OCI-LY1 (cell line): ENCODE measurements at regions not wholly inside any gene's neighbourhood (a gene's known extent, or its start where the extent isn't known, plus 50 kb on each side); places are given as distances from the start of the nearest gene placed in this dataset.

Experiments used
- H2AFZ ChIP-seq: fragments of 200-600 bp; sonication (generic), shearing (Covaris generic); 2 replicates; pipeline ENCODE4 v1.6.0; 2014; ENCODE audit warnings: antibody characterized with exemption, mild to moderate bottlenecking, low read length
- H3F3A ChIP-seq: fragments of 200-600 bp; sonication (generic), shearing (Covaris generic); 2 replicates; pipeline ENCODE4 v1.6.0; 2014; ENCODE audit warnings: mild to moderate bottlenecking, antibody characterized with exemption, low read length, moderate library complexity; ENCODE audit not compliant: insufficient read depth
- H3K27ac ChIP-seq: fragments of 200-600 bp; sonication (generic); 2 replicates; pipeline ENCODE4 v1.5.1; 2014; ENCODE audit warnings: low read length, mixed run types, mild to moderate bottlenecking, low read depth; ENCODE audit not compliant: poor library complexity, severe bottlenecking
- H3K27me3 ChIP-seq: fragments of 200-600 bp; sonication (generic); 2 replicates; pipeline ENCODE4 v1.6.0; 2014; ENCODE audit warnings: antibody characterized with exemption, mild to moderate bottlenecking, low read length, moderate library complexity; ENCODE audit not compliant: insufficient read depth
- H3K36me3 ChIP-seq: fragments of 200-600 bp; sonication (generic); 2 replicates; pipeline ENCODE4 v1.6.1; 2014; ENCODE audit warnings: mild to moderate bottlenecking, antibody characterized with exemption, low read length, moderate library complexity, mixed read lengths; ENCODE audit not compliant: insufficient read depth
- H3K4me1 ChIP-seq: fragments of 200-600 bp; sonication (generic); 2 replicates; pipeline ENCODE4 v1.5.1; 2014; ENCODE audit warnings: mild to moderate bottlenecking, low read length, moderate library complexity; ENCODE audit not compliant: insufficient read depth, severe bottlenecking
- H3K4me2 ChIP-seq: fragments of 200-600 bp; sonication (generic), shearing (Covaris generic); 2 replicates; pipeline ENCODE4 v1.6.1; 2014; ENCODE audit warnings: low read length
- H3K4me3 ChIP-seq: fragments of 200-600 bp; sonication (generic); 2 replicates; pipeline ENCODE4 v1.5.1; 2014; ENCODE audit warnings: low read length, low read depth, mild to moderate bottlenecking, mixed read lengths; ENCODE audit not compliant: poor library complexity, severe bottlenecking
- H3K79me2 ChIP-seq: fragments of 200-600 bp; shearing (Covaris generic); 2 replicates; pipeline ENCODE4 v1.6.1; 2016; ENCODE audit warnings: mixed run types, low read length, mixed read lengths; ENCODE audit not compliant: insufficient read depth
- H3K9ac ChIP-seq: fragments of 200-600 bp; sonication (generic), shearing (Covaris generic); 2 replicates; pipeline ENCODE4 v1.6.1; 2014; ENCODE audit warnings: mild to moderate bottlenecking, low read length, mixed read lengths
- H3K9me2 ChIP-seq: fragments of 200-600 bp; sonication (generic), shearing (Covaris generic); 2 replicates; pipeline ENCODE4 v1.6.1; 2014; ENCODE audit warnings: low read depth, mild to moderate bottlenecking, low read length, mixed read lengths
- H3K9me3 ChIP-seq: fragments of 200-600 bp; shearing (Covaris generic); 2 replicates; pipeline ENCODE4 v1.6.1; 2014; ENCODE audit warnings: low read length, mixed read lengths
- H4K20me1 ChIP-seq: fragments of 200-600 bp; sonication (generic), shearing (Covaris generic); 2 replicates; pipeline ENCODE4 v1.6.0; 2016; ENCODE audit warnings: mild to moderate bottlenecking, low read length; ENCODE audit not compliant: insufficient read depth
- EZH2 ChIP-seq: fragments of 200-600 bp; sonication (generic), shearing (Covaris generic); IDR thresholded peaks from 2 replicates; pipeline ENCODE4 v1.8.0; 2017; ENCODE audit warnings: borderline replicate concordance, mixed run types, mild to moderate bottlenecking, antibody characterized with exemption, low read length, moderate library complexity, mixed read lengths
- TF ChIP-seq, protein P1 (sequence below): fragments of 200-600 bp; sonication (generic), shearing (Covaris generic); IDR thresholded peaks from 2 replicates; pipeline ENCODE4 v1.5.1; 2017; ENCODE audit warnings: mild to moderate bottlenecking, antibody characterized with exemption, low read length, moderate library complexity, mixed read lengths

GRCh38 chr1:104574620-104575019 is 824.9 kb downstream of the AMY1C start:
- no peaks in the 10 kb centered on the region for H3K9me2 ChIP-seq
- H3K4me2 ChIP-seq: no peak overlapping the region
- no peaks in the 10 kb centered on the region for H3F3A ChIP-seq
- no peaks in the 10 kb centered on the region for H3K4me1 ChIP-seq
- no peak overlapping the region for H3K9ac ChIP-seq
- H3K27ac ChIP-seq: no peak overlapping the region
- H4K20me1 ChIP-seq: no peaks in the 10 kb centered on the region
- TF ChIP-seq, protein P1, sequence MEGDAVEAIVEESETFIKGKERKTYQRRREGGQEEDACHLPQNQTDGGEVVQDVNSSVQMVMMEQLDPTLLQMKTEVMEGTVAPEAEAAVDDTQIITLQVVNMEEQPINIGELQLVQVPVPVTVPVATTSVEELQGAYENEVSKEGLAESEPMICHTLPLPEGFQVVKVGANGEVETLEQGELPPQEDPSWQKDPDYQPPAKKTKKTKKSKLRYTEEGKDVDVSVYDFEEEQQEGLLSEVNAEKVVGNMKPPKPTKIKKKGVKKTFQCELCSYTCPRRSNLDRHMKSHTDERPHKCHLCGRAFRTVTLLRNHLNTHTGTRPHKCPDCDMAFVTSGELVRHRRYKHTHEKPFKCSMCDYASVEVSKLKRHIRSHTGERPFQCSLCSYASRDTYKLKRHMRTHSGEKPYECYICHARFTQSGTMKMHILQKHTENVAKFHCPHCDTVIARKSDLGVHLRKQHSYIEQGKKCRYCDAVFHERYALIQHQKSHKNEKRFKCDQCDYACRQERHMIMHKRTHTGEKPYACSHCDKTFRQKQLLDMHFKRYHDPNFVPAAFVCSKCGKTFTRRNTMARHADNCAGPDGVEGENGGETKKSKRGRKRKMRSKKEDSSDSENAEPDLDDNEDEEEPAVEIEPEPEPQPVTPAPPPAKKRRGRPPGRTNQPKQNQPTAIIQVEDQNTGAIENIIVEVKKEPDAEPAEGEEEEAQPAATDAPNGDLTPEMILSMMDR: no peak
- no peak for TF ChIP-seq EZH2
- no peak overlapping the region for H3K4me3 ChIP-seq
- H3K79me2 ChIP-seq: no peaks in the 10 kb centered on the region
- H3K9me3 ChIP-seq: no peaks in the 10 kb centered on the region
- no peak overlapping the region for H2AFZ ChIP-seq
- no peaks in the 10 kb centered on the region for H3K36me3 ChIP-seq
- H3K27me3 ChIP-seq: no peaks in the 10 kb centered on the region

- H3K4me3 ChIP-seq: no peak overlapping the region
- H3K79me2 ChIP-seq: no peaks in the 10 kb centered on the region
- no peaks in the 10 kb centered on the region for H3K9me3 ChIP-seq
- no peaks in the 10 kb centered on the region for H3K9me2 ChIP-seq
- peaks cover 4% of the 10 kb centered on the region; the same call in 1 of the 2 replicates for H3K36me3 ChIP-seq
- H4K20me1 ChIP-seq: no peaks in the 10 kb centered on the region
- TF ChIP-seq EZH2: no peak
- TF ChIP-seq, protein P1: no peak
- H3K9ac ChIP-seq: no peak overlapping the region
- no peaks in the 10 kb centered on the region for H3F3A ChIP-seq
- H3K27me3 ChIP-seq: no peaks in the 10 kb centered on the region
- H2AFZ ChIP-seq: peak overlapping the region; percentile 99
- peaks cover 18% of the 10 kb centered on the region for H3K4me1 ChIP-seq
- H3K4me2 ChIP-seq: peak overlapping the region; percentile 3; the same call in 1 of the 2 replicates
- H3K27ac ChIP-seq: peak overlapping the region; percentile 74
These were observed 843.2 kb downstream of the AMY1C start for GRCh38 chr1:104592926-104593325.

GRCh38 chr1:104593413-104594187 is 843.9 kb downstream of the AMY1C start:
- Histone ChIP-seq H3K4me1 (peaks cover 18% of the 10 kb centered on the region), H3K79me2 (no peaks in the 10 kb centered on the region), H3K9me3 (no peaks in the 10 kb centered on the region), H3K27me3 (no peaks in the 10 kb centered on the region), H3K36me3 (peaks cover 4% of the 10 kb centered on the region; the same call in 1 of the 2 replicates), H3K4me2 (peak overlapping the region; percentile 3; the same call in 1 of the 2 replicates), H3K27ac (peak overlapping the region; percentile 74), H2AFZ (peak overlapping the region; percentile 99), H3F3A (no peaks in the 10 kb centered on the region), H4K20me1 (no peaks in the 10 kb centered on the region), H3K9me2 (no peaks in the 10 kb centered on the region), H3K4me3 (no peak overlapping the region), H3K9ac (no peak overlapping the region)
- TF ChIP-seq, protein P1: no peak
- no peak for TF ChIP-seq EZH2
